T-helper 1 cell treated with Interleukin-12 subunit alpha and Interleukin-12 subunit beta and Interleukin-4 antibody, amounts not matched to agents 30 ng/mL and 1 ng/mL, for 36 hours (primary cell): ENCODE measurements at regions not wholly inside any gene's neighbourhood (a gene's known extent, or its start where the extent isn't known, plus 50 kb on each side); places are given as distances from the start of the nearest gene placed in this dataset.

ENCODE experiments used
- intact Hi-C: fragments of 100-400 bp; cut with micrococcal nuclease; formaldehyde crosslinking; loops from one replicate; pipeline ENCODE4 v1.15.1; 2024

DNA sequence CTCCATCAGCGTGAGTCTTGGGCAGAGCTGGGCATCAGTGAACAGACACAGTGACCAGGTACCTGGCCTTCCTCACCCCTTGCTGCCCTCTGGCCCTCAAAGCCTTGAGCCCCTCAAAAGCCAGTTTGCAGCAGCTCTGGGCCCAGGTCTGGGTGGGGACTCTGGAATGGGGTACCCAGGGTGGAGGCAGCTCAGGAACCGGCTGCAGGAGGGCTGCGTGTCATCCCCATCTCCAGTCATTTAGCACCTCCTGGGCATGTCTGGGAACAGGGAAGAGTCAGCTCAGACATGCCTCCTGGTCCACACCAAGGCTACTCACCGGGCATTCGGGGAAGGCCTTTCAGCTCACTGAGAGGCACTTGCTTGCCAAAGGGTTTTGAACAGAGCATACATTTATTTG, 503.3 kb downstream of the TCERG1L start:
- intact Hi-C loops: no loop called here

DNA sequence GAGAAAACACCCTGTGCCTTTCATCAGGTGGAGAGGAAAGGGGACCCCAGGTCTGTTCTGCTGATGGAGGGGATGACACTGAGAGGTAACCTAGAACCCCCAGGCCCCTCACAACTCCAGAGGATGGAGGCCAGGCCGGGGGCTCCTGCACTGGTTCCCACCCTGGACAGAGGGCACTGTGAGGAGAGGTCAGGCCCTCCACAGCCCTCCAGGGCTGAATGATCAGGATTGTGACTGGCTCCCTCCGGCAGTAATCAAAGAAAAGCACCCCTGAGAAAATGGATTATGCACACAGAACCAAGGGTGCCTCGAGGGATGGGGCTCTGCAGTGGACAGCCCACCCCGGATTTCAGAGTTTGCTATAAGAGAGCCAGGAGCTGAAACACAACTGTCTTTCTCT, 502.8 kb downstream of the TCERG1L start:
- intact Hi-C loops: no loop called here

DNA sequence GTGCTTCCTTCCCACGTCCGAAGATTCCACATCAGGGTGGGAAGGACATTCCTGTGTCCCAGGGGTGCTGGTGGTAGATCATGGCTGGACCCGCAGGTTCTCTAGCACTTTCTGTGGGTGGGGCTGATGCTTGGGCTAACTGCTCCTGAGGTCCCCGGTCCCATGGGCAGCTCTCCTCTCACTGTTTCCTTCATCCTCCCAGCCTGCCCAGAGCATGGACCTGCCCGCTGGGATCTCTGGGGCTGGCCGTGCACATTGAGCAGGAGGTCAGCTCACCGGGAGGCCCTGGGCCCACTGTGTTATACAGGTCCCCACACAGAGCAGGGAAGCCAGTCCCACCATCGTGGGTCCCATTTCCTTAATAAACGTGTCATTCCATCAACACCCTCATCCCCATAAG, 502.3 kb downstream of the TCERG1L start:
- intact Hi-C loops: no loop called here

DNA sequence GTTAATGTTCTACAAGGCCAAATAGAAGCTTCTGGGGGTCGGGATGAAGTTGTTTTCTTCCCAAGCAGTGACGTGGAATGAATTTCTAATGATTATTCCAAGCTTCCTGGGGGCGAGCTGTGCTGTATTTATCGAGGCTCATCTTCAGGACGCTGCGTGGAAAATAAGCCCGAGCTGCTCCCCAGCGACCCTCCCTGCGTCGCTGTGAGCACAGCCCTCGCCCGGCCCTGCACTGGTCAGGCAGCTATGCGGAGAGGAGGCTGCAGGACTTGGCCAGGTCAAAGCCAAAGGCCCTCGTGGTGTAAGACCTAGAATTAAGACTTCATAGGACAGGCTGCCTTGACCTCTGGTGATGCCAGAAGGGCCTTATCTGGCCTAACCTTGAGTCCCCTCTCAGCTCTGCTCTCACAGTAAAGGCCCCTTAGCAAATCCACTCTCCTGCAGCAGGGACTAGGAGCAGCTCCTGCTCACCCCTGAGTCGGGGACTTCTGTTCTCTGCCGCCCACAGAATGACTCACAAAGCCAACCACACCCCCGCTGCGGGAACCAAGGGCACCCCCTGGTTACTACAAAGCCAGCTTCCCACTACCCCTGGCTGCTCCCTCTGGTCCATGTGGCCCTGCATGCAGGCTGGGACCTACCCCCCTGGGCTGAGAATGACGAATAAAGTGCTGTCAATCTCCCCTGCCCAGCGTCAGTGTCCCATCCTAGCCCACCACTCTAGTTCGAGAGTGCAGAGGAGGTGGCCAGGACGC, 501.6 kb downstream of the TCERG1L start:
- intact Hi-C loops: no loop called here

DNA sequence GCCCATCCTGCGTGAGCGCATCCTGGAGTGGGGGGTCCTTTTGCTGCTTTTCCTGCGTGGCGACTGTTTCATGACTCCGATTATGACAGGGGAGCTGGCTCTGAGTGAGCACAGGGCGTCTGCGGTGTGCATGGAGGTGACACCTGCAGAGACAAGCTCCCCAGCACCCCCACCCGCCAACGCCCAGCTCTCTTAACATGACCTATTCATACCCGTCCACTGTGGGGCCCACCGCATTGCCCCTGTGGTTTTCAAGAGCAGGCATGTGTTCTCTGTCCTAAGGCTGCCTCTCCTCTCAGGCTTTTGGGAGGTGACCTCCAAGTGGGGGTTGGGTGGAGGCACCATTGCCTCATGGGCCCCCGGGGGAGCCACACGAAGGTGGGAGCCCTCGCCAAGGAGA, 500.7 kb downstream of the TCERG1L start:
- intact Hi-C loops: no loop called here

DNA sequence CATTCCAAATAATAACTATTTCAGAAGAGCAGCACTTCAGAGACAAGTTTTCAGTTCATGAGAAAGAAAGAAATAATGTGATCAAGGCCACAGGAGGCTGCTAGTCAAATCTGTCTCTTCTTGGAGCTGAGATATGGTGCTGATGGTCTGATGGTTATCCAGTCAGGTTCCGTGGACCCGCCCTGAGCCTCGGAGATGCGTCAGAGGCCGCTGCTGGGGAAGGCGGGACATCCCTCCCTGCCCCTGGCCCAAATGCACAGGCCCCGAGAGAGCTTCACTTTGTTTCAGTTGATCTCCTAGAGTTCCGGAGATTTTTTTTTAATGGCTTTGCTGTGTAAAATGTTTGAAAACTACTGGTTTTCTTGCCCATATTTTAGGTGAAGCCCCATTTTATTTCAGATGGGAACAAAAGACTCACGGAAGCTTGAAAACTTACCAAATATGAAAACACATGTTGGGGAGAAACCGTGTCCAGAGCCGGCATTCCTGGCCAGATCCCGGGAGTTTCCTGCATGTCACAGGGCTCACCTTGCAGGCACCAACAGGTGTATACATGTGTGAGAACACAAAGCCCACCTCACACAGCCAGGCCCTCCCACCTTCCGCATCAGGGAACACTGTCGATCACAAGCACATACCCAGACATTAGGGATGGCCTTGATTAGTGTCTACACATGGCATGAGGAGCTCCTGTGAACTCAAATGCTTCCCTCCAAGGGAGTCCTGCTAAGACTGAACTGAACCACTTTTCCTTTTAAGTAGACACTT, 499.0 kb downstream of the TCERG1L start:
- intact Hi-C loops: no loop called here

DNA sequence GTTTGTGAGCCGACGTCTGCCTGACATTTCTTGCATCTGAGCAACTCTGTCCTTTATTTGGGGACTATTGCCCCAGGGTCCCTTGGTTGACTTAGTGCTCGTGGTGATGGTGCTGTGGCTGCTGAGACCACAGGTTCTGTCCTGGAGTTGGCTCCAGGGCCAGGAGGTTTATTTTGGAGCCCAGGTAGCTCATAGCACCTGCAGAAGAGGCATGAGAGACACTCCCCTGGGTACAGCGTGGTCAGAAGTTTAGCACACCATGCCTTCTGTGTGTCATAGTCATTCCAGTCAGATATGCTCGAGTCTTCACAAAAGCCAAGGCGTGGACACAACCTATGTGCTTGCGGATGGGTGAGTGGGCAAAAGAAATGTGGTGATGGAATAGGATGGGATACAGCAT, 496.9 kb downstream of the TCERG1L start:
- intact Hi-C loops: no loop called here

DNA sequence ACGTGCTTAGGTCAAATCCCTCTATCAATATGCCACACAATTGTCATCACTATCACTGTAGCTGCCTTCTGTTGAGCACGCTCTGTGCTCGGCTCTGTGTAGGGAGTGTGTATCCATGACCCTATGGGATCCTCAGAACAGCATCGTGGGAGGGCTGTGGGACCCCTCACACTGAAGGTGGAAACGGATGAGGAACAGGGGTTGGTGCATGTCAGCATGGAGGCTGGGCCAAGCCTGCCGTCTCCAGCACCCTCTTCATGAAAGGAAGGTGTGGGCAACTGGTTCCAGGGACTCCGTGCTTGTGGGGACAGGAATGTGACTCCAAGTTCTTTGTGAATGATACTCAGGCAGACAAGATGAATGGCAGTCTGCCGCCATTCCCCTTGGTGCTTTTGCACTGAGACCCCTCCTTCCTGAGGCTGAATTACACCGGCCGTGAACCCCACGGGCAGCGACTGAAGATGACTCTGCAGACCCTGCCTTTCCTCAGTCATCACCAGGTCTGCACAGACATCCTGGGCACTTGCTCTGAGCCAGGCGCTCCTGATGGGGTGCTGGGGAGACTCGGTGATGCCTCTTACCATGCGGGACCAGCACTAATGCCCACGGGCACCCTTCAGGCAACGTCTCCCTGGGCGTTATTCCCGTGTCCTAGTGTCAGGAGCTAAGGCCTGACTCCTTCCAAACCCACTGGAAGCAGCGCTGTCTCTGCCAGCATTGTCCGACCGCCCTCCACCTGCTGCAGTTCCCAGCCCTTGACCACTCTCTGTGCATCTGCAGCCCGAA, 495.2 kb downstream of the TCERG1L start:
- intact Hi-C loops: no loop called here

DNA sequence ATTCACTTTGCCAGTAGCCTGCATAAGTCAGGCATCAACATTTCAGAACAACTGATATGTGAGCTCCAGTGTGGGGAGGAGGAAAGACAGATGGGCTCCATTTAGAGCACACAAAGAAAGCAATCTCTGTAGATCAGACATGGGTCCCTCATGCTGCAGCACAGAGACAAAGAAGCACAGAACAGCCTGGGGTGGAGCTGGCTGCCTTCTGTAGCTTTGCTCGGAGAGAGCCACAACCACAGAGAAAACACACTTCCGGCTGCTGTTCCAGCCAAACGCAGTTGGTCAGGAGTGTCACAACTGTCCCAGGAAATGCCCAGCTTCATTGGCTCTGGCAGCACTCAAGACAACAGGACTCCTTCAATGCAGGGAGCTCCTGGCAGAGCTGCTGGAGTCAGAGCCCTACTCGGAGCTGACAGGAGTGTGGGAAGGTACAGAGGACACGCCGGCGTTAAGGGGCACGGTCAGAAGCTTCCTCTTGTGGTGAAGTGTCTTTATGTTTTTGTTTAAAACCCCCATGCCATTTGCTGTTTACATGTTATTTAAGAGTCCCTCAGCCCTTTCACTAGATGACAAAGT, 494.4 kb downstream of the TCERG1L start:
- intact Hi-C loops: no loop called here

DNA sequence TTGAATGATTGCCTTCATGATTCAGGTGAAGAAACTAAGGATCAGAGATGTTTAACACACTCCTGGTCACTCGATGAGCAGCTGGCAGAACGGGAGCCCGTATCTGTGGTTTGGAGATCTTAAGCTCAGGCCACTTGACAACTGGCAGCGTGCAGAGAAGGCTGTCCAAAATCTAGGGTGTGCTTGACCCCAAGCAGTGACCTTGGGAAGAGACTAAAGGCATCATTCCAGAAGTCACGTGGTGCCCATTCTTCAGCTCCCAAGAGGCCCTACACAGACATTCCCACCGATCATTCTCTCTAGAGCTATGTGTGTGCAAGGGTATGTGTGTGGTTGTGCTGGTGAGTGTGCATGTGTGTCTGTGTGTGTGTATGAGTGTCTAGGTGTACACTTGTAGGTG, 493.8 kb downstream of the TCERG1L start:
- intact Hi-C loops: no loop called here

DNA sequence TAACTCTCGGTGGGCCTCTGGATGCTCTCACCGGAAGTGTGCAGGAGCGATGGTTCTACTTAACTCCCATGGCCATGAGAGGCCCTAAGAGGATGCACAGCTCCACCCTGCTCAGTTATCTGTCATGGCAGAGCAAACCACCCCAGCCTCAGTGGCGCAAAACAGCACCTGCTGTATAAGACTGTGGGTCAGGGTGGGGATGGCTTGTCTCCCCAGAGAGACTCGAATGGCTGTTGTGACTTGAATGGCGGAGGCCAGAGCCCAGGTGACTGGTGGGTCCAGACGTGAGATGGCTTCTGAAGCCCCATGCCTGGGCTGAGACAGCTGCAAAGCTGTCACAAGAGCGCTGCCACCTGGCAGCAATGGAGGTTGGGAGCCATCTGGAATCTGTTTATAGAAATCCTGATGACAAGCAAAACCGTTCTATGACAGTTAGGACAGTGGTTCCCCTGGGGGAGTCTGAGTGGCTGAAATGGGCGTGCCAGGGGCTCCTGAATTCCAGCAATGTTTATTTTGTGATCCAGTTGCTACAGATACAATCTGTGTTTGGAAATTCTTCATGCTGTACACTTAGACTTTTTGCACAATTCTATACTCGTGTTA, 490.5 kb downstream of the TCERG1L start:
- intact Hi-C loops: no loop called here

DNA sequence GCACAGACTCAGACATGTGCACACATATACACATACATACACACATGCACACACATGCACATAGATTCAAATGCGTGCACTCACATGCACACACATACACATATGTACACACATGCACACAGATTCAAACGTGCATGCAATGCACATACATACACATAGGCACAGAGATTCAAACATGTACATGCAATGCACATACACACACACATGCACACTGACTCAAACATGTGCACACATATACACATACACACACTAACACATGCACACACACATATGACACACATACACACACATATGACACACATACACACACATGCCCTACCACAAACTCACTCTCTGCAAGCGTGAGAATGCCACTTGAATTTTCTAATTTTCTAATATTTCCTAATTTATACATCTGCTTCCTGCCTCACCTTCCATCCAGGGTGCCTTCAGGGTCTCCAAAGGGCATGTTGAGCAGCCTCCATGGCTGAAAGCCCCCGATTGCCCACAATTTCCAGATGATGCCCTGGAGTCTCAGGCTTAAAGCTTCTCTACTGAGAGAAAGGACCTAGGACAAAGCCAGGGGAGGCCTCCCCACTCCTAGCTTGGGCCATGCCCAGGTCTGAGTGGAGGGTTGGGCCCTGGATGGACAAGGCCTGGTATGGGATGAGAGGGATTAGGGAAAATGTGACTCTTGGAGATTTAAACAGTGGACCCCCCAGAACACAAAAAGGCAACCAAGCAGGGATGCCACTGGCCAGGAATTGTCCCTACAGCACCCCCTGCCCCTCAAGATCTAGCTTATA, 487.1 kb downstream of the TCERG1L start:
- intact Hi-C loops: no loop called here

DNA sequence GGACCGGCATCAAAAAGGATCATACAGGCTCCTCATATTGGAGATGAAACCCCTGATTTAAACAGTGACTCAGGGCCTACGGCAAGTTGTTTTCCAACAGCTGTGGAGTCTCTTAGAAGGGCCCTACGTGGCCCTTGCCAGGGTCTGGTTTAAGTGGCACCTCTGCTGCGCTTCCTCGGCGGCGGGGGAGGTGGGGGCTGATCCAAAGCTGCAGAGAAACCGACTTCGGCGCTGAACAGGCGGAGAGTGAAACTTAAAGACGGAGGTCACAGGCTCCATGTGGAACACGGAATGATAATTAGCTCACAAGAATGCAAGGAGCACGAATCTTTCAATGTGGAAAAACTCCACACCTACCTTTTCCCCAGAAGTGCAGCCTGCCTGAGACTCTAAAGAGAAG, 477.9 kb downstream of the TCERG1L start:
- intact Hi-C loops: no loop called here

DNA sequence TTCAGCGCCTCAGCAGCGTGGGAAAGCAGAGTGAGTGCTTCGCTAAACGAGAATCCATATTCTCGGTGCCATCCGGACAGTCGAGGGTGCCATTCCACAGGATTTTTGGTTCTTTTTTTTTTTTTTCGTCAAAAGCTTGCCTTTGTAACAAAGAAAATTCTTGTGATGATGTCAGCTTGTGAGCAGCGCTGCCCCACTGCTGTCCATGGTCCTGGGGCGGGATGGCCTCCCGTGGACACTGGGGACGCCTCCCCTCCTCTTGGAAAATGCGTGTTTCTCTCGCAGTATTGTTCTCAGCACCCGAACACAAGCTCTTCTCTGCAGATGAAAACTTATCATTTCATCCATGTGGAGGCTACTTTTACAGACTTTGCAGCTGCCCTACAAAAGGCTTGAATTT, 477.4 kb downstream of the TCERG1L start:
- intact Hi-C loops: no loop called here

DNA sequence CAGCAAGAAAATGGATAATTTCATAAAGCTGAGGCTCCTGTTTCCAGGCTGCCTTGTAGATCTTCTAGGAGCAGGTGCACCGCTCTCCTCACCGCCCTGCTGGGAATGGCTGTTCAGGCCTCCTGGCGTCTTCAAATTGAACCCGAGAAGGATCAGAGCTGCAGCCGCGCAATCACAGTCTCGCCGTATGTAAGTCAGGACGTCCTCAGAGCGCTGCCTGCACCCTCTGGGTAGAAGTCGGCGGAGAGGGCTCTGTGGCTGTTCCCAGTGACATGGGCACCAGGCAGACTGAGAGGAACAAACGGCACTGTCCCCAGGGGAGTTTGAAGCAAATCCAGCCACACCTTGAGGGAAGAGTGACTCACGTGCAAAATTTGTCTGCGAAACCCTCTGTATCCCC, 476.9 kb downstream of the TCERG1L start:
- intact Hi-C loops: no loop called here

DNA sequence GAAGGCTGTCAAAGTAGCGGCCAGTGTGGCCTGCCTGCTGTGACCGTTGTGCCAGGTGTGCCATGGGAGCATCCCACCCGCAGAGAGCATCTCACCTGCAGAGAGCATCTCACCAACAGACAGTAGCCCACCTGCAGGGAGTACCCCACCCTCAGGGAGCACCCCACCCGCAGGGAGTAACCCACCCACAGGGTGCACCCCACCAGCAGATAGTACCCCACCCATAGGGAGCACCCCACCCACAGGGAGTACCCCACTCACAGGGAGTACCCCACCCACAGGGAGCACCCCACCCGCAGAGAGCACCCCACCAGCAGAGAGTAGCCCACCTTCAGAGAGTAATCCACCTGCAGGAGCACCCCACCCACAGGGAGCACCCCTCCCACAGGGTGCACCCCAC, 476.5 kb downstream of the TCERG1L start:
- intact Hi-C loops: no loop called here

DNA sequence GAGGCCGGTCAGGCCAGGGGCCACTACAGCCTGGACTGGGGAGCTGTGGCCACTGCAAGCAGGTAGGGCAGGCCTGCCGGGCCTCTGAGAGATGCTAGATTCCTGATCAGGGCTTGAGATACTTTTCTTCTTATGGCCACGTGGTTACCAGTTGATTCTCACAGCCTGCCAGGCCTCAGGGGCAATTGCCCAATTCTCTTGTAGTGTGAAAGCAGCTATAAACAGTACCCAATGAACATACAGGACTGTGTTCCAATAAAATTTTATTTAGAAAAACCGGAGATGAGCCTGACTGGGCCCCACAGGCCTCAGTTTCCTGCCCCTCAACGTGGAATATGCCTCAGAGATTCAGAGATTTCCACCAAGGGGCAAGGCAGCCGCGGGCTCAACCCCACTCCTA, 475.2 kb downstream of the TCERG1L start:
- intact Hi-C loops: no loop called here

DNA sequence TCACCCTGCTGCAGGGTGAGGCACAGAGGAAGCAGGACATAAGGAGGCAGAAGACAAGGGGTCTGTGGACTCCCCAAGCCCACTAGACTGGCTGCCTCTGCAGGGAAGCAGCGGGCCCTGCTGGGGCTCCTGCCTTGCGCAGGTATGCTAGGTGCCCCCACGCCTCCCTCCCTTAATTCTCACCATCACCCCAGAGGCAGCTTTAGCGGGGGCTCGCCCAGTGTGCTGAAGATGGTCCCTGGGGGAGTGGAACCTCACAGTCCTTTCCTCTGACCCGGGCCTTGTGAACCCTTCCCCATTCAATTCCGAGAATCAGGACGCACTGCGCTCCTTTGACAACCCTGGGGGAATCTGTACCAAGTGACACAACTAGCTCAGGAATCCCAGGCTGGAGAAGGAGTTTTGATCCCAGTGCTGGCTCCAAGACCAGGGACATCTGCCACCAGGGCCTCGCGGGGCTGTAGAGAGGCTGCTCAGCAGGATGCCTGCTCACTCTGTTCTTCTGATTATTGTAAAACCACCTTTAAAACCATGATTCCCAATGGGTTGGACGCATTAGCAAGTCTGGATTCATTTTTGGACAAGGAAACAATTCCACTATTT, 468.4 kb downstream of the TCERG1L start:
- intact Hi-C loops: no loop called here

DNA sequence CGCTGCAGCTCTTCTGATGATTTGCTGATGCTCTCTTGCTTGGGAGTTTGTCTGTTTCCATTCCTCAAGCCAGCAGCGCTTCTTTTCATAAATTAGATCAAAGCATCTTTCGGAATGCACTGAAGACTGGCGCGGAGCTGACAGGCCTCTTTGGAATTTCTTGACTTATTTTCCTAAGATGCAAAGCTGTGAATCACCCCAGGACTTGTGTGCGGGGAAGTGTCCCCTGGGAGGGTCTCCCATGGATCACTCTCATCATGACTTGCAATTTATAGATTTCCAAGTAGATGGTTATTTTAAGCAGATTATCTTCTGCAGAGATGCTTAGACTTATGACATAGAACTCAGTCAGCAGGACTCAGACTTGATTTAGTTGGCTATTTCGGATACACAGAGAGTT, 467.2 kb downstream of the TCERG1L start:
- intact Hi-C loops: no loop called here

DNA sequence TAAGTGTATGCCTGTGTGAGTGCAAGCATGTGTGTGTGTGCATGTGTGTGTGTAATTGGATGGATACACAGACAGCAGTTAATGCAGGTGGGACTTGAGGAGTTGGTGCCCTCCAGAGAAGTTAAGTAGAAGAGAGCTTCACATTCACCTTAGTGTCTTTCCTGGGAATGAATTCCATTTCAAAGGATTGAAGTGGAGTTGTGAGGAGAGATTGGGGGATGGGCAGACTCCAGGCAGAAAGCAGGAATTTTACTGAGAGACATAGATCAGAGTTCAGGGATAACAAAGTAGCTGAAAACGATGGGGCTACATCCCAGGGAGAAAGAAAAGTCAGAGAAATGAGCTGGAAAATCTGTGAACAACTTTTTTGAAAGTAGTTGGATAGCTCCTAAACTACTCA, 464.4 kb downstream of the TCERG1L start:
- intact Hi-C loops: no loop called here
